AG04449 (cell line): ENCODE measurements at regions not wholly inside any gene's neighbourhood (a gene's known extent, or its start where the extent isn't known, plus 50 kb on each side); places are given as distances from the start of the nearest gene placed in this dataset.
"Not testable (repeated sequence)": the region's sequence is repeated elsewhere in the genome, so short reads cannot be mapped to it uniquely, and the experiment has no call there.

Source experiments
- CTCF ChIA-PET: fragments of 350-600 bp; formaldehyde crosslinking; extraction: SDS; loops from one replicate; lab custom pipeline; 2021; ENCODE audit warnings: antibody characterized with exemption; lab: Yijun Ruan, JAX
- POLR2A ChIA-PET: fragments of 400-600, 350-600 bp; formaldehyde crosslinking; extraction: SDS; loops from one replicate; lab custom pipeline; 2020; ENCODE audit warnings: antibody characterized with exemption, inconsistent platforms; lab: Yijun Ruan, JAX
- DNase-seq: peaks from one replicate; pipeline ENCODE4 v3.0.0-alpha.2; 2010; ENCODE audit warnings: low read depth, low spot score
- H3K4me3 ChIP-seq: 2 replicates; pipeline ENCODE4 v1.5.1; 2011; ENCODE audit warnings: low read depth, mild to moderate bottlenecking, control low read depth, low read length
- TF ChIP-seq, protein P1 (sequence below): IDR thresholded peaks from one replicate; pipeline ENCODE4 v1.5.1; 2011; ENCODE audit warnings: mild to moderate bottlenecking, moderate library complexity, low read length, control low read depth, inconsistent platforms; ENCODE audit not compliant: insufficient read depth; ENCODE audit errors: missing control alignments

DNA sequence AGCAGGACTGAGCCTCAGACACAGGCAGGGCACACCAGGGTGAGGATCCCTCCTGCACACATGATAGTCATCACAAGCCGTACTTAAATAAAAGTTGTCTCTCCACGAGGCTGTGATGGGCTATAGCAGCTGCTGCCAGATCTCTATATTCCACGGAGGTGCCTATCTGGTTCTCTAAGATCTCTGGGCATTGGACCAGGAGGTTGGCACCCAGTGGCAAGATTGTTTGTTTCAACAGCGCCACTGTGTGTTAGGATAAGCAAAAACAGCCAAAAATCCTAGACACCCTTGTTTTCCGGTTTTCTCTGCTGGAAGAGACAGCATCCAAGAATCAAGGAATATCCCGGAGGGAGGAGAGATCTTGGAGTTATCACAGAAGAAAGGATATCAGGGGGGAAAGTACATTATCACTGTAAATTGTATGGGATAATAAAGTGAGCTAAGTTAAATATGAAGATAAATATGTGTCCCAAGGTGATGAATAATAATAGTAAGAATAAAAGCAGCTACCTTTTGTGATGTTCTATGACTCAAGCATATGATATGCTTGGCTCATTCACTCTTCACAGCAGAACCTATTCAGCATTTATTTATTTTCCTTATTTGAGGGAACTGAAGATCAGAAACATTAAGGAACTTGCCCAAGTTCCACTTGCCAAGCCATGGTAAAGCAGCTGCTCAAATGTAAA, 90.6 kb upstream of the AKAP13 start:
- ChIA-PET POLR2A (no interaction called here), CTCF (interaction anchor here (1.1 to 3.0 kb wide), 15 partner anchors 9 to 253 kb away, joined by 3 to 13 read pairs (median 6); no protein-coding TSS in a partner anchor)
- TF ChIP-seq, protein P1, sequence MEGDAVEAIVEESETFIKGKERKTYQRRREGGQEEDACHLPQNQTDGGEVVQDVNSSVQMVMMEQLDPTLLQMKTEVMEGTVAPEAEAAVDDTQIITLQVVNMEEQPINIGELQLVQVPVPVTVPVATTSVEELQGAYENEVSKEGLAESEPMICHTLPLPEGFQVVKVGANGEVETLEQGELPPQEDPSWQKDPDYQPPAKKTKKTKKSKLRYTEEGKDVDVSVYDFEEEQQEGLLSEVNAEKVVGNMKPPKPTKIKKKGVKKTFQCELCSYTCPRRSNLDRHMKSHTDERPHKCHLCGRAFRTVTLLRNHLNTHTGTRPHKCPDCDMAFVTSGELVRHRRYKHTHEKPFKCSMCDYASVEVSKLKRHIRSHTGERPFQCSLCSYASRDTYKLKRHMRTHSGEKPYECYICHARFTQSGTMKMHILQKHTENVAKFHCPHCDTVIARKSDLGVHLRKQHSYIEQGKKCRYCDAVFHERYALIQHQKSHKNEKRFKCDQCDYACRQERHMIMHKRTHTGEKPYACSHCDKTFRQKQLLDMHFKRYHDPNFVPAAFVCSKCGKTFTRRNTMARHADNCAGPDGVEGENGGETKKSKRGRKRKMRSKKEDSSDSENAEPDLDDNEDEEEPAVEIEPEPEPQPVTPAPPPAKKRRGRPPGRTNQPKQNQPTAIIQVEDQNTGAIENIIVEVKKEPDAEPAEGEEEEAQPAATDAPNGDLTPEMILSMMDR = peak; percentile 41
- DNase-seq = no peak
- no peak overlapping the region for H3K4me3 ChIP-seq

DNA sequence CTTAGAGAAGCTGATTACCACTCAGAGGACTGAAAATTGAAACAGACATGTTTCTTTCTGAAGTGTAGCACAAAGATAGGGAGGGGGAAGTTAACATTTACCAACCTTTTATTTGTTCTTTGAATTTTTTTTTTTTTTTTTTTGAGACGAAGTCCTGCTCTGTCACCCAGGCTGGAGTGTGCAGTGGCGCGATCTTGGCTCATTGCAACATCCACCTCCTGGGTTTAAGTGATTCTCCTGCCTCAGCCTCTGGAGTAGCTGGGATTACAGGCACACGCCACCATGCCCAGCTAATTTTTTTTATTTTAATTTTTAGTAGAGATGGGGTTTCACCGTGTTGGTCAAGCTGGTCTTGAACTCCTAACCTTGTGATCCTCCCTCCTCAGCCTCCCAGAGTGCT, 87.8 kb upstream of the AKAP13 start:
- DNase-seq, H3K4me3 ChIP-seq, POLR2A ChIA-PET: not testable (repeated sequence)
- CTCF ChIA-PET = interaction anchor here (0.9 to 1.3 kb wide), 2 partner anchors 38 to 124 kb away, joined by 3 read pairs; no protein-coding TSS in a partner anchor

DNA sequence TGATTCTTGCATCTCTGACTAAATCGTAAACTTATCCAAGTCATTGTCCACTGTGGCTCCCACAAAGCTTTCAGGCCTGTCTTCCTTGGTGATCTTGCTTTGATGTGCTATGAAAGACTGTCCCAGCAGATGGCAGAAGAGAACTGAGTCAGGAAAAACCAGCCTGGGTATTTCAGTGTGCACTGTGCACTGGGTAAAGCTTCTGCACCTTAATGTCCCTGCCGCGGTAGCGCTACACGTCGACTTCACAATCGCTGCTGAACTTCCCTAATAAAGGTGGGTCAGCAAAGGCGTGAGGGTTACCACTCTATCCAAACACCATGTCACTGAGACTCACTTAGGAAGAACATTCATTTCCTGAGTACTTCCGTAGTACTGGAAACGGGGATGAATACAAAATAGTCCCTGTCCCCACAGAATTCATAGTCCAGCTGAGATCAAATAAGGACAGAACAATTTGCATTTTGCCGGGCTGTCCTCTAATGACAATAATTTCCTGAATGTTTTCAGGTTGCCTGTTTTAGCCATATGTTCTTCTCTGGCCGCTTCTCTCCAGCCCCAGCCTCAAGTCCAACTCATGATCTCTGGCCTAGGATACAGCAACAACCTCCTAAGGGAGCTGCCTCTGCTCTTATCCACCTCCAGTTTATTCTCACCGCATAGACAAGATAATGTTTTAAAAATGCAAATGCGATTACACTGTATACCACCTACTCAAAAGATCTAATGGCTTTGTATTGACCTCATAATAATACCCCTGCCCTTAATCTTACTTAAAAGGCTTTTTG, 83.6 kb upstream of the AKAP13 start:
- H3K4me3 ChIP-seq = peak overlapping the region; percentile 46
- TF ChIP-seq, protein P1 = peak; percentile 73
- ChIA-PET CTCF (interaction anchor here (0.6 to 7.0 kb wide), 55 partner anchors 8 to 709 kb away, joined by 3 to 98 read pairs (median 4); no protein-coding TSS in a partner anchor), POLR2A (no interaction called here)
- no peak for DNase-seq

DNA sequence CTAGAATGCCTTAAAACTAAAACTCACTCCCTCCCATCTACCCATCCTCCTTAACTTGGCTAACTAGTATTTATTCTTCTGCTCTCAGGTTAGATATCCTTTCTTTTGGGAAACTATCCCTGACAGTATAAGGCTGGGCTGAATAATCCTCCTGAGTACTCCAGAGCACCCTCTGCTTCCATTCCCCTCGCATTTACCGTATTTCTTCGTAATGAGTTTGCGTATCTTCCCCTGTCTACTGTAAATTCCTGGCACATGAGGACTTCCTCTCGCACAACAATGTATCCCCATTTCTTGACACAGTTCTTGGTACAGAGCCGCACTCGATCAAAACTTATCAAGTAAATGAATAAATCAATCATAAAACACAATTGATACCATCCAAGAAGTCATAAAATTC, 82.9 kb upstream of the AKAP13 start:
- ChIA-PET POLR2A (no interaction called here), CTCF (interaction anchor here (0.8 to 7.0 kb wide), 27 partner anchors 10 to 710 kb away, joined by 3 to 98 read pairs (median 9); no protein-coding TSS in a partner anchor)
- DNase-seq = no peak
- TF ChIP-seq, protein P1 = no peak
- no peak overlapping the region for H3K4me3 ChIP-seq

DNA sequence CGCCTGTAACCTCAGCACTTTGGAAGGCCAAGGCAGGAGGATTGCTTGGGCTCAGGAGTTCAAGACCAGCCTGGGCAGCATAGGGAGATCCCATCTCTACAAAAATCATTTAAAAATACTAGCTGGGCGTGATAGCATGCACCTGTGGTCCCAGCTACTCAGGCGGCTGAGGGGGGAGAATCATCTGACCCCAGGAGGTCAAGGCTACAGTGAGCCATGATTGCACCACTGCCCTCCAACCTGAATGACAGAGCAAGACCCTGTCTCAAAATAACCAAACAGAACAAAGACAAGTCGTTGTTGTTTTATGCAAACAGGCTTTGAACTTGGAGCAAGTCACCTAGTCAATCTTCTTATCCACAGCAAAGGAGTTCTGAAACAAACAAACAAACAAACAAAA, 82.0 kb upstream of the AKAP13 start:
- H3K4me3 ChIP-seq = no peak overlapping the region
- ChIA-PET POLR2A (no interaction called here), CTCF (interaction anchor here (1.1 to 7.0 kb wide), 11 partner anchors 8 to 533 kb away, joined by 3 to 98 read pairs (median 4); no protein-coding TSS in a partner anchor)
- TF ChIP-seq, protein P1 = no peak
- DNase-seq = no peak

DNA sequence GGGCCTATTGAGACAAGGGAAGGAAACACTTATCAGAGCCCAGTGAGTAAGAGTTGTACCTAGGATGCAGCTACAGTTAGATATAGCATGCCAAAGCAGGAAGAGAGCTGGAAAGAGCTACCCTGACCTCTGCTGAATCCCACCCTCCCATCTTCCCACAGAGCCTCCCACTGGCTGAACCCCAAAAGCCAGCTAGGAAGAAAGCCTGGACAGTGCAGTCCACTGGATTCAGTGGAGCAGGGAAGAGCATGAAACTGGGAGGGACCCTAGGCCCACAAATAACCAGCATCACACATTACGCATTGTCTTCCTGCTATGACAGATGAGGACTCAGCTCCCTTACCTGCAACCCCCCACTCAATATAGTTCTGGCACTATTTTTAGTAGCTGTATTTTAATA, 81.5 kb upstream of the AKAP13 start:
- no peak overlapping the region for H3K4me3 ChIP-seq
- ChIA-PET CTCF (interaction anchor here (1.1 to 7.0 kb wide), 11 partner anchors 9 to 532 kb away, joined by 3 to 98 read pairs (median 4); no protein-coding TSS in a partner anchor), POLR2A (no interaction called here)
- TF ChIP-seq, protein P1 = no peak
- DNase-seq = no peak
